HEK293 (cell line): ENCODE measurements at regions not wholly inside any gene's neighbourhood (a gene's known extent, or its start where the extent isn't known, plus 50 kb on each side); places are given as distances from the start of the nearest gene placed in this dataset.
"Not testable (repeated sequence)": the region's sequence is repeated elsewhere in the genome, so short reads cannot be mapped to it uniquely, and the experiment has no call there.

ENCODE experiments used
- CTCF ChIA-PET: fragments of 350-600 bp; formaldehyde crosslinking; extraction: SDS; loops from one replicate; lab custom pipeline; 2021; ENCODE audit warnings: antibody characterized with exemption; lab: Yijun Ruan, JAX
- POLR2A ChIA-PET: fragments of 300-600 bp; formaldehyde crosslinking; extraction: SDS; loops from one replicate; lab custom pipeline; 2020; ENCODE audit warnings: antibody characterized with exemption, inconsistent platforms; lab: Yijun Ruan, JAX
- H3K27ac ChIP-seq: fragments of 200-500 bp; sonication (Bioruptor generic); 2 replicates; pipeline ENCODE4 v1.5.1; 2014; ENCODE audit warnings: low read depth, low read length, control low read depth, inconsistent platforms; ENCODE audit errors: extremely low read depth
- H3K36me3 ChIP-seq, 2 experiments: fragments of 200-500 bp in 1 of 2; sonication (Bioruptor generic) in 1 of 2; 1 replicate in 1 of 2; 2 replicates in 1 of 2; pipeline ENCODE4 v1.5.1; 2014 to 2017; ENCODE audit warnings: inconsistent platforms in 2 of 2, low read length in 2 of 2; ENCODE audit not compliant: control insufficient read depth in 2 of 2, insufficient read depth in 1 of 2
- H3K4me1 ChIP-seq: fragments of 200-500 bp; sonication (Bioruptor generic); 2 replicates; pipeline ENCODE4 v1.5.1; 2014; ENCODE audit warnings: mild to moderate bottlenecking, low read length, inconsistent platforms; ENCODE audit not compliant: control insufficient read depth, insufficient read depth
- H3K4me3 ChIP-seq: 2 replicates; pipeline ENCODE4 v1.5.1; 2011; ENCODE audit warnings: low read depth, mild to moderate bottlenecking, control low read depth, low read length, moderate library complexity
- H3K9me3 ChIP-seq: fragments of 200-500 bp; sonication (Bioruptor generic); 2 replicates; pipeline ENCODE4 v1.5.1; 2014; ENCODE audit warnings: low read depth, low read length, inconsistent platforms; ENCODE audit not compliant: control insufficient read depth, insufficient read depth
- GLIS1 ChIP-seq: fragments of 450-650 bp; formaldehyde crosslinking; IDR thresholded peaks from 2 replicates; pipeline ENCODE4 v1.5.1; 2016; ENCODE audit warnings: missing biosample characterization, missing genetic modification characterization
- GLIS2 ChIP-seq: fragments of 450-650 bp; formaldehyde crosslinking; IDR thresholded peaks from 2 replicates; pipeline ENCODE4 v1.5.1; 2016; ENCODE audit warnings: missing biosample characterization, missing genetic modification characterization
- SP2 ChIP-seq: fragments of 450-650 bp; formaldehyde crosslinking; IDR thresholded peaks from 2 replicates; pipeline ENCODE4 v1.5.1; 2016; ENCODE audit warnings: missing biosample characterization, missing genetic modification characterization
- ZBTB21 ChIP-seq: fragments of 450-650 bp; formaldehyde crosslinking; IDR thresholded peaks from 2 replicates; pipeline ENCODE4 v1.5.1; 2017; ENCODE audit warnings: missing biosample characterization, missing genetic modification characterization
- ZBTB8A ChIP-seq: fragments of 450-650 bp; formaldehyde crosslinking; IDR thresholded peaks from 2 replicates; pipeline ENCODE4 v1.5.1; 2016; ENCODE audit warnings: missing biosample characterization, missing genetic modification characterization
- ZNF335 ChIP-seq: fragments of 450-650 bp; formaldehyde crosslinking; conservative IDR thresholded peaks from 2 replicates; pipeline ENCODE4 v1.5.1; 2016; ENCODE audit warnings: missing biosample characterization, missing genetic modification characterization
- ZNF629 ChIP-seq: fragments of 450-650 bp; formaldehyde crosslinking; IDR thresholded peaks from 2 replicates; pipeline ENCODE4 v1.5.1; 2017; ENCODE audit warnings: missing biosample characterization, missing genetic modification characterization
- ZXDB ChIP-seq: fragments of 450-650 bp; formaldehyde crosslinking; IDR thresholded peaks from 2 replicates; pipeline ENCODE4 v1.5.1; 2016; ENCODE audit warnings: missing biosample characterization, missing genetic modification characterization
- TF ChIP-seq, protein P1 (sequence below): sonication (generic); formaldehyde crosslinking; IDR thresholded peaks from 2 replicates; pipeline ENCODE4 v1.8.1; 2022; ENCODE audit warnings: mild to moderate bottlenecking, moderate library complexity, missing genetic modification reagents
- TF ChIP-seq, protein P2 (sequence below): fragments of 450-650 bp; formaldehyde crosslinking; optimal IDR thresholded peaks from 2 replicates; pipeline ENCODE3; 2016; ENCODE audit warnings: missing biosample characterization, mild to moderate bottlenecking, missing genetic modification characterization
- TF ChIP-seq, protein P3 (sequence below): fragments of 450-650 bp; formaldehyde crosslinking; IDR thresholded peaks from 2 replicates; pipeline ENCODE4 v1.5.1; 2016; ENCODE audit warnings: missing biosample characterization, missing genetic modification characterization

DNA sequence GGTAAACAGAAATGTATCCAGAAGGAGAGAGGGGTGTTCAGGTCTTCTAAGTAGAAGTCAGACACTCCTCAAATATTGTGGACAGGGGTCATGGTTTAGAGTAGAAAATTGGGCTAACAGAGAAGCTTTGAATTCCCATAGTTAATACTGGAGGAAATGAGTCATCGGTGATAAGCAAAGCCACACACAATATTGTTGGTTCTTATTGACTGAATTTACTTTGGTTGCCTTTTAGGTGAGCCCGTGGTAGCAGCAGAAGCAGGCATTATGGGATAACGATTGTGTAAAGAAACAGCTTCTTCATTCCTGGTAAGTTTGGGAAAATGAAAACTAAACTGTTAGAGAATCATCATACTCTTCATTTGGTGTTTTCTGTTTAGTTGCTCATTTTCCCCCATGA is 110.2 kb upstream of the VKORC1L1 start:
- POLR2A ChIA-PET, H3K4me1 ChIP-seq, CTCF ChIA-PET, H3K27ac ChIP-seq, H3K4me3 ChIP-seq, H3K9me3 ChIP-seq: not testable (repeated sequence)
- 0 out of 2 replicates have a peak, but pooled peaks have one; percentile 26 for TF ChIP-seq ZXDB (tag by site-specific recombination)
- H3K36me3 ChIP-seq, result peaks cover 13 to 14% of the 10 kb centered on the region in 2 experiments

DNA sequence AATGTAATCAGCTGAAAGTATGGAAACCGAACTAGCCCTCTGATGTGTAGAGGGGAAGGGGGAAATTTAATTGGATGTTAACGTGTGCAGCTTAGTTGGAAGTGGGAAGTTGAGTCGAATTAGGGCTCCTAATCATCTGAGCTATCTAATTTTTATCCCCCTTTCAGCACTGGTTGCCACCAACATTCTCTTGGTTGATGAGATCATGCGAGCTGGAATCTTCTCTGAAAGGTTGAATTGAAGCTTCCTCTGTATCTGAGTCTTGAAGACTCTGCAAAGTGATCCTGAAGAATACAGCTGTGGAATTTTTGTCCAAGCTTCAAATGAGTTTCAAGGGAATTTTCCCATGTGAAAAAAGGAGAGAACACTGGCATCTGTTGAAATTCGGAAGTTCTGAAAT is 109.8 kb upstream of the VKORC1L1 start:
- H3K4me3 ChIP-seq, H3K4me1 ChIP-seq, H3K9me3 ChIP-seq, H3K27ac ChIP-seq, CTCF ChIA-PET, POLR2A ChIA-PET: not testable (repeated sequence)
- H3K36me3 ChIP-seq, result peaks cover 13 to 14% of the 10 kb centered on the region in 2 experiments
- 0 out of 2 replicates have a peak, but pooled peaks have one; percentile 5 for TF ChIP-seq ZXDB (tag by site-specific recombination)
- TF ChIP-seq, all 188 proteins: peak for 1; not testable (repeated sequence) for 187

DNA sequence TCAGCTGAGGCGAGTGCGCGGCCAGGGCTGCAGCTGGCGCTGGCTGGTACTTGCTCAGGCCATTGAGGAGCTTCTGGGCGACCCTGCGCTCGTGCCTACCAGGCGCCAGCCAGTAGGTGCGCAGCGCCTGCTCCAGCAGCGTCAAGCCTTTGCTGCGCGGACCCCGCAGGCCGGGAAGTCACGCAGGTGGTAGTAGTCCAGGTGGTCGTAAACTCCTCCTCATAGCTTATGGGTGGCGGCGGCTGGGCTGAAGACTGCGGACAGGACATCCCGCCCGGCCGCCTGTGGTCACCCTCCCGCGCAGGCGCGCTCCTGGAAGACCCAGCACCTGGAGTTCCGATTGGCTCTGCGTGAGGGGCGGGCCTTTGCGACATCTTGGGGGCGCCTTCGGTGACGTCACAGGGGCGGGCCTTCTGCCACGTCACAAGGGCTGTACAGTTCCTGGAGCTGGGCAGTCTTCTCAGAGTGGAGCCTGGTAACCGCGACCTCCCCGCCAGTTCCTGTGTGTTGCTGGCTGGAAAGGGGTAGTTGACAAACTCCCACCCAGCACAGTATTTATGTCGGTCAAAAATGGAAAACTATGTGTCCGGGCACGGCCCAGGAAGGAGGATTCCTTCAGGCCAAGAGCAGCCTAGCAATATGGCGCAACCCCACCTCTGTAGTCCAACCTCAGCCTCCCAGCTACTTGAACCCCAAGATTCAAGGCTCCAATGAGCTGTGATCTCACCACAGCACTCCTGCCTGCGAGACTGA is 102.2 kb upstream of the VKORC1L1 start:
- peak overlapping the region; percentile 39; the same call in 1 of the 2 replicates for H3K27ac ChIP-seq
- POLR2A ChIA-PET, result not testable (repeated sequence)
- CTCF ChIA-PET, result interaction anchor here (0.6 kb wide), 1 partner anchor 152 kb away, joined by 3 read pairs; no protein-coding TSS in a partner anchor

DNA sequence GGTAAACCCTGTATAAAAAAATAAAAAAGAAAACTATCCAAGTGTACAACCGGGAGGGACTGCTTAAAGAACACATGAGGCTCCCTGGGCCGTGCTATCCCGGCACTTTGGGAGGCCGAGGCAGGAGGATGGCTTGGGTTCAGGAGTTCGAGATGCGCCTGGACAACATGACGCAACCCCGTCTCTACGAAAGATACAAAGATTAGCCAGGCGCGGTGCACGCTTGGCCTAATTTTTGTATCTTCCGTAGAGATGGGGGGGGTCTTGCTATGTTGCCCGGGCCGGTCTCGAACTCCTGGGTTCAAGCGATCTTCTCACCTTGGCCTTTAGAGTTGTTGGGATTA is 101.7 kb upstream of the VKORC1L1 start:
- POLR2A ChIA-PET, H3K36me3 ChIP-seq, H3K9me3 ChIP-seq, CTCF ChIA-PET, H3K4me1 ChIP-seq, H3K27ac ChIP-seq: not testable (repeated sequence)
- H3K4me3 ChIP-seq, result peak overlapping the region; percentile 83; the same call in 1 of the 2 replicates

More for the DNA sequence above, 102.2 kb upstream of the VKORC1L1 start:
- H3K36me3 ChIP-seq, H3K9me3 ChIP-seq, H3K4me1 ChIP-seq: not testable (repeated sequence)
- TF ChIP-seq ZBTB8A (tag by site-specific recombination) (peak; percentile 66; the same call in 1 of the 2 replicates), ZNF629 (tag by site-specific recombination) (peak; percentile 67), GLIS1 (tag by site-specific recombination) (peak; percentile 15; the same call in 1 of the 2 replicates), SP2 (tag by site-specific recombination) (peak; percentile 32), GLIS2 (peak; percentile 83), ZBTB21 (tag by site-specific recombination) (peak; percentile 48; the same call in 1 of the 2 replicates), ZNF335 (tag by site-specific recombination) (peak; percentile 93)
- TF ChIP-seq, protein P1, sequence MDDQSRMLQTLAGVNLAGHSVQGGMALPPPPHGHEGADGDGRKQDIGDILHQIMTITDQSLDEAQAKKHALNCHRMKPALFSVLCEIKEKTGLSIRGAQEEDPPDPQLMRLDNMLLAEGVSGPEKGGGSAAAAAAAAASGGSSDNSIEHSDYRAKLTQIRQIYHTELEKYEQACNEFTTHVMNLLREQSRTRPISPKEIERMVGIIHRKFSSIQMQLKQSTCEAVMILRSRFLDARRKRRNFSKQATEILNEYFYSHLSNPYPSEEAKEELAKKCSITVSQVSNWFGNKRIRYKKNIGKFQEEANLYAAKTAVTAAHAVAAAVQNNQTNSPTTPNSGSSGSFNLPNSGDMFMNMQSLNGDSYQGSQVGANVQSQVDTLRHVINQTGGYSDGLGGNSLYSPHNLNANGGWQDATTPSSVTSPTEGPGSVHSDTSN, result 0 out of 2 replicates have a peak, but pooled peaks have one; percentile 42
- TF ChIP-seq, protein P2, sequence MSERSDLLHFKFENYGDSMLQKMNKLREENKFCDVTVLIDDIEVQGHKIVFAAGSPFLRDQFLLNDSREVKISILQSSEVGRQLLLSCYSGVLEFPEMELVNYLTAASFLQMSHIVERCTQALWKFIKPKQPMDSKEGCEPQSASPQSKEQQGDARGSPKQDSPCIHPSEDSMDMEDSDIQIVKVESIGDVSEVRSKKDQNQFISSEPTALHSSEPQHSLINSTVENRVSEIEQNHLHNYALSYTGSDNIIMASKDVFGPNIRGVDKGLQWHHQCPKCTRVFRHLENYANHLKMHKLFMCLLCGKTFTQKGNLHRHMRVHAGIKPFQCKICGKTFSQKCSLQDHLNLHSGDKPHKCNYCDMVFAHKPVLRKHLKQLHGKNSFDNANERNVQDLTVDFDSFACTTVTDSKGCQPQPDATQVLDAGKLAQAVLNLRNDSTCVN (tag by site-specific recombination), result peak; percentile 82
- TF ChIP-seq, protein P3, sequence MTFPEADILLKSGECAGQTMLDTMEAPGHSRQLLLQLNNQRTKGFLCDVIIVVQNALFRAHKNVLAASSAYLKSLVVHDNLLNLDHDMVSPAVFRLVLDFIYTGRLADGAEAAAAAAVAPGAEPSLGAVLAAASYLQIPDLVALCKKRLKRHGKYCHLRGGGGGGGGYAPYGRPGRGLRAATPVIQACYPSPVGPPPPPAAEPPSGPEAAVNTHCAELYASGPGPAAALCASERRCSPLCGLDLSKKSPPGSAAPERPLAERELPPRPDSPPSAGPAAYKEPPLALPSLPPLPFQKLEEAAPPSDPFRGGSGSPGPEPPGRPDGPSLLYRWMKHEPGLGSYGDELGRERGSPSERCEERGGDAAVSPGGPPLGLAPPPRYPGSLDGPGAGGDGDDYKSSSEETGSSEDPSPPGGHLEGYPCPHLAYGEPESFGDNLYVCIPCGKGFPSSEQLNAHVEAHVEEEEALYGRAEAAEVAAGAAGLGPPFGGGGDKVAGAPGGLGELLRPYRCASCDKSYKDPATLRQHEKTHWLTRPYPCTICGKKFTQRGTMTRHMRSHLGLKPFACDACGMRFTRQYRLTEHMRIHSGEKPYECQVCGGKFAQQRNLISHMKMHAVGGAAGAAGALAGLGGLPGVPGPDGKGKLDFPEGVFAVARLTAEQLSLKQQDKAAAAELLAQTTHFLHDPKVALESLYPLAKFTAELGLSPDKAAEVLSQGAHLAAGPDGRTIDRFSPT (tag by site-specific recombination), result peak; percentile 57; the same call in 1 of the 2 replicates
- peak overlapping the region; percentile 83 for H3K4me3 ChIP-seq

DNA sequence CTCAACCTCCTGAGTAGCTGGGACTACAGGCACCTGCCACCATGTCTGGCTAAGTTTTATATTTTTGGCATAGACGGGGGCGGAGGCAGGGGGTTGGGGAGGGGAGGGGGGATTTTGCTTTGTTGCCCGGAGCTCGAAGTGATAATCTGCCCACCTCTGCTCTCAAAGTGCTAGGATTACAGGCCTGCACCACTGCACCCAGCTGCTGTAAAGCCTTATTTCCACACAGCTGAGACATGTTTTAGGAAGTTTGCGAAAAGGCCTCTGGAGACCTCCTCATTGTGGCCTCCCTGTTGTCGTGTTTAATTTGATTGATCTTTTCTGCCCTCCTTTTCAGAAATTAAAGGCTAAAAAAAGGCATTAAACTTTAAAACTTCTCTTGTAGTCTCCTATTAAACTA is 96.2 kb upstream of the VKORC1L1 start:
- H3K36me3 ChIP-seq, H3K27ac ChIP-seq, H3K9me3 ChIP-seq, H3K4me1 ChIP-seq, POLR2A ChIA-PET, CTCF ChIA-PET, H3K4me3 ChIP-seq: not testable (repeated sequence)

DNA sequence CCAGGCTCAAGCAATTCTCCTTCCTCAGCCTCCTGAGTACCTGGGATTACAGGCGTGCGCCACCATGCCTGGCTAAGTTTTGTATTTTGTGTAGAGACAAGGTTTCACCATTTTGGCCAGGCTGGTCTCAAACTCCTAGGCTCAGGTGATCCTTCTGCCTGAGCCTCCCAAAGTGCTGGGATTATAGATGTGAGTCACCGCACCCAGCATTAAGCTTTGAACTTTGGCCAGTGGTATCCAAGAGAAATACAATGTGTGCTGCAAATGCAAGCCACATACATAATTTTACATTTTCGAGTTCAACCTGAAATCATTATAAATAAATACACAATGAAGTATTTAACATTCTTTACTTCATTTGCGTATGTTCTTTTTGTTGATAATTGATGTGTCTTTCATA is 82.9 kb upstream of the VKORC1L1 start:
- H3K27ac ChIP-seq, H3K9me3 ChIP-seq, H3K4me1 ChIP-seq, H3K36me3 ChIP-seq, POLR2A ChIA-PET, CTCF ChIA-PET, H3K4me3 ChIP-seq: not testable (repeated sequence)

DNA sequence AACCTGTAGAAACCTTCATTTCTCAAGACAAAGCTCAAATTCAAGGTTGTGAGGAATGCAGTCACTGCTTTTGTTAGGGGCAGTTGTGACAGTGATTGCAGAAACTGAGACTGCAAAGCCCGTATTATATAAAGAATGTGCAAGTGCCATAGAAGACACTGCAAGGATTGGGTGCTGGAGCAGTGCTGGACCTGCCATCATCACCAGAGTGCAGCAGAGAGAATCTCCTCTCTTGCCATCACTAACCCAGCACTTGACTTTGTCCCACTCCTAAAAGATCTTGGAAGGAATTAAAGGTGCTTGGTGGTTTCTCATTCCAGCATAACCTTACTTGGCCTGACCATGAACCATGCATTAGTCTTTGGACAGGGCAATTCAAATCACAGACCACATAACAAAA is 81.1 kb upstream of the VKORC1L1 start:
- H3K4me1 ChIP-seq, CTCF ChIA-PET, POLR2A ChIA-PET, H3K9me3 ChIP-seq, H3K4me3 ChIP-seq, H3K27ac ChIP-seq, H3K36me3 ChIP-seq: not testable (repeated sequence)
